SK-N-SH (cell line): ENCODE measurements at regions not wholly inside any gene's neighbourhood (a gene's known extent, or its start where the extent isn't known, plus 50 kb on each side); places are given as distances from the start of the nearest gene placed in this dataset.

Experiments
- CTCF ChIA-PET: fragments of 300-600, 350-600 bp; formaldehyde crosslinking; extraction: SDS; loops from one replicate; lab custom pipeline; 2021; lab: Yijun Ruan, JAX
- POLR2A ChIA-PET: fragments of 350-600 bp; sonication (Branson Sonifier 250); formaldehyde crosslinking; extraction: SDS; loops from one replicate; lab custom pipeline; 2020; ENCODE audit warnings: antibody characterized with exemption, inconsistent platforms; lab: Yijun Ruan, JAX
- DNase-seq: peaks from one replicate; pipeline ENCODE4 v3.0.0; 2012
- H2AFZ ChIP-seq: fragments of 200-600 bp; sonication (generic); 2 replicates; pipeline ENCODE4 v1.8.1; 2016; ENCODE audit warnings: antibody characterized with exemption, mild to moderate bottlenecking, low read depth
- H3F3A ChIP-seq: fragments of 200-600 bp; sonication (generic); replicated peaks from 2 replicates; pipeline ENCODE3; 2016; ENCODE audit warnings: antibody characterized with exemption, mild to moderate bottlenecking; ENCODE audit not compliant: insufficient read depth
- H3K27ac ChIP-seq, 2 experiments: fragments of 200-500 bp in 1 of 2; fragments of 200-600 bp in 1 of 2; sonication (Bioruptor generic) in 1 of 2; sonication (generic), shearing (Covaris generic) in 1 of 2; 2 replicates each; pipeline versions ENCODE4 v1.5.1 to v1.6.1; 2014 to 2016; ENCODE audit warnings: low read depth in 2 of 2, inconsistent platforms in 1 of 2, low read length in 1 of 2, mild to moderate bottlenecking in 1 of 2, mixed read lengths in 1 of 2
- H3K27me3 ChIP-seq: fragments of 200-600 bp; sonication (generic), shearing (Covaris generic); 2 replicates; pipeline ENCODE4 v1.6.1; 2016; ENCODE audit warnings: mixed run types; ENCODE audit not compliant: insufficient read depth
- H3K36me3 ChIP-seq, 2 experiments: fragments of 200-500 bp in 1 of 2; fragments of 200-600 bp in 1 of 2; sonication (Bioruptor generic) in 1 of 2; sonication (generic) in 1 of 2; replicated peaks in 1 of 2; 2 replicates each; pipeline versions ENCODE3 to v1.5.1; 2014 to 2016; ENCODE audit warnings: low read length in 1 of 2, mild to moderate bottlenecking in 1 of 2; ENCODE audit not compliant: insufficient read depth in 2 of 2, control insufficient read depth in 1 of 2
- H3K4me1 ChIP-seq, 2 experiments: fragments of 200-500 bp in 1 of 2; fragments of 200-600 bp in 1 of 2; sonication (Bioruptor generic) in 1 of 2; sonication (generic), shearing (Covaris generic) in 1 of 2; 2 replicates each; pipeline versions ENCODE4 v1.5.1 to v1.6.1; 2014 to 2016; ENCODE audit warnings: low read depth in 1 of 2, low read length in 1 of 2, mixed run types in 1 of 2; ENCODE audit not compliant: insufficient read depth in 2 of 2, control insufficient read depth in 1 of 2
- H3K4me2 ChIP-seq: fragments of 200-600 bp; sonication (generic), shearing (Covaris generic); 2 replicates; pipeline ENCODE4 v1.6.1; 2017; ENCODE audit warnings: mixed run types
- H3K4me3 ChIP-seq, 2 experiments: fragments of 200-500 bp in 1 of 2; fragments of 200-600 bp in 1 of 2; sonication (Bioruptor generic) in 1 of 2; sonication (generic), shearing (Covaris generic) in 1 of 2; 2 replicates each; pipeline versions ENCODE4 v1.5.1 to v1.8.1; 2014 to 2016; ENCODE audit warnings: low read depth in 2 of 2, inconsistent platforms in 1 of 2, low read length in 1 of 2, mild to moderate bottlenecking in 1 of 2, mixed read lengths in 1 of 2, moderate library complexity in 1 of 2
- H3K79me2 ChIP-seq: fragments of 200-600 bp; sonication (generic); 2 replicates; pipeline ENCODE4 v1.8.1; 2017; ENCODE audit warnings: mild to moderate bottlenecking; ENCODE audit not compliant: insufficient read depth
- H3K9ac ChIP-seq: fragments of 200-600 bp; sonication (generic); 2 replicates; pipeline ENCODE4 v1.6.1; 2017; ENCODE audit warnings: mixed run types
- H3K9me2 ChIP-seq: fragments of 200-600 bp; sonication (generic); 2 replicates; pipeline ENCODE4 v1.6.1; 2017; ENCODE audit warnings: mixed run types
- H3K9me3 ChIP-seq: fragments of 200-600 bp; sonication (generic); 2 replicates; pipeline ENCODE4 v1.6.1; 2017; ENCODE audit warnings: mixed run types, mild to moderate bottlenecking, moderate library complexity
- H4K20me1 ChIP-seq: fragments of 200-600 bp; sonication (generic); 2 replicates; pipeline ENCODE4 v1.6.1; 2017; ENCODE audit warnings: mild to moderate bottlenecking, mixed run types; ENCODE audit not compliant: insufficient read depth
- CHD2 ChIP-seq: fragments of 150-350 bp; IDR thresholded peaks from 2 replicates; pipeline ENCODE4 v1.6.1; 2018; ENCODE audit warnings: low read length; ENCODE audit not compliant: partially characterized antibody
- FOXM1 ChIP-seq: IDR thresholded peaks from 2 replicates; pipeline ENCODE4 v1.4.0; 2012; ENCODE audit warnings: low read depth, mild to moderate bottlenecking
- IRF3 ChIP-seq: fragments of 150-350 bp; IDR thresholded peaks from 2 replicates; pipeline ENCODE4 v1.6.1; 2016; ENCODE audit warnings: mild to moderate bottlenecking, low read depth, low read length
- JUND ChIP-seq: IDR thresholded peaks from 2 replicates; pipeline ENCODE4 v1.4.0; 2012
- MAX ChIP-seq: IDR thresholded peaks from 2 replicates; pipeline ENCODE4 v1.4.0; 2012; ENCODE audit warnings: low read depth
- POLR2AphosphoS5 ChIP-seq: IDR thresholded peaks from 2 replicates; pipeline ENCODE4 v1.6.1; 2012; ENCODE audit warnings: low read depth, low read length
- RFX5 ChIP-seq: IDR thresholded peaks from 2 replicates; pipeline ENCODE4 v1.6.1; 2012; ENCODE audit warnings: mild to moderate bottlenecking, improper control_type of control experiment, low read length
- RXRA ChIP-seq: IDR thresholded peaks from 2 replicates; pipeline ENCODE4 v1.4.0; 2012; ENCODE audit warnings: low read depth, mild to moderate bottlenecking, borderline replicate concordance
- SMC3 ChIP-seq: IDR thresholded peaks from 2 replicates; pipeline ENCODE4 v1.6.1; 2012; ENCODE audit warnings: low read depth, low read length, improper control_type of control experiment
- TAF1 ChIP-seq: IDR thresholded peaks from 2 replicates; pipeline ENCODE4 v1.6.1; 2012; ENCODE audit warnings: low read depth, mild to moderate bottlenecking, low read length, moderate library complexity, borderline replicate concordance
- YY1 ChIP-seq: IDR thresholded peaks from 2 replicates; pipeline ENCODE4 v1.4.0; 2012; ENCODE audit warnings: low read depth, mild to moderate bottlenecking
- WGBS: methylation state at CpG from one replicate; pipeline ENCODE4 v1.1.6; 2017; ENCODE audit warnings: low lambda C conversion rate; 5-methylcytosine and 5-hydroxymethylcytosine counted together
- TF ChIP-seq, protein P1 (sequence below): IDR thresholded peaks from 2 replicates; pipeline ENCODE4 v1.6.1; 2012; ENCODE audit warnings: mild to moderate bottlenecking, low read depth, low read length, moderate library complexity

DNA sequence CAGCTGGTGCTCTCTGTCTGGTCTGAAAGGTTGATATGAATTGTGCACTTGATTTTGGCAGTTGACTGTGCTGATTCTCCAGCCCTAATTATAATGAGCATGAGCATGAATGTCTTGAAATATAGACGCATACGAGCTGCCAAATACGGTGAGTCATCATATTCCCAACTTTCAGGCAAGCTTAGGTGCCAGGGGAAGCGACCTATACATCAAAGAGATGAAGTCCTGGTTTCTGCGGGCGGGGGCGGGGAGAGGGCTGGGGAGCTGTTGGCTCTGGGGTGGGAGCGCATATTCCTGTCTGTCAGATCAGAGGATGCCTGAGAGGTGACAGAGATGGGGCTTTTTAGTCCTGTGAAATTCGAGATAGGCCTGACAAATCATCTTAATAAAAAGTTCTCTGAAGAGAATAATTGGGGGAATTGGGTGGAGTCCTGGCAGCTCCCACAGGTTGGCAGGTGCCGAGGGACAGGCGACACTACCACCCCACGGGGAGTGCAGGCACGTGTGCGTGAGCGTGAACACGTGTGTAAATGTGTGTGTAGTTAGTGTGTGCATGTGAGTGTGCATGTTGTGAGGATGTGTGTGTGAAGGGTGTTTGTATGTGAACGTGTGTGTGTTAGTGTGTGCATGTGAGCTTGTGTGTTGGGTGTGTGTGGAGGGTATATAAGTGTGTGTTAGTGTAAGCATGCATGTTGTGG is 865.3 kb downstream of the TBC1D22A start:
- TF ChIP-seq RXRA (no peak), MAX (no peak), POLR2AphosphoS5 (no peak), YY1 (no peak), CHD2 (no peak), FOXM1 (no peak), IRF3 (no peak), RFX5 (no peak), TAF1 (no peak), JUND (no peak), SMC3 (no peak)
- TF ChIP-seq, protein P1, sequence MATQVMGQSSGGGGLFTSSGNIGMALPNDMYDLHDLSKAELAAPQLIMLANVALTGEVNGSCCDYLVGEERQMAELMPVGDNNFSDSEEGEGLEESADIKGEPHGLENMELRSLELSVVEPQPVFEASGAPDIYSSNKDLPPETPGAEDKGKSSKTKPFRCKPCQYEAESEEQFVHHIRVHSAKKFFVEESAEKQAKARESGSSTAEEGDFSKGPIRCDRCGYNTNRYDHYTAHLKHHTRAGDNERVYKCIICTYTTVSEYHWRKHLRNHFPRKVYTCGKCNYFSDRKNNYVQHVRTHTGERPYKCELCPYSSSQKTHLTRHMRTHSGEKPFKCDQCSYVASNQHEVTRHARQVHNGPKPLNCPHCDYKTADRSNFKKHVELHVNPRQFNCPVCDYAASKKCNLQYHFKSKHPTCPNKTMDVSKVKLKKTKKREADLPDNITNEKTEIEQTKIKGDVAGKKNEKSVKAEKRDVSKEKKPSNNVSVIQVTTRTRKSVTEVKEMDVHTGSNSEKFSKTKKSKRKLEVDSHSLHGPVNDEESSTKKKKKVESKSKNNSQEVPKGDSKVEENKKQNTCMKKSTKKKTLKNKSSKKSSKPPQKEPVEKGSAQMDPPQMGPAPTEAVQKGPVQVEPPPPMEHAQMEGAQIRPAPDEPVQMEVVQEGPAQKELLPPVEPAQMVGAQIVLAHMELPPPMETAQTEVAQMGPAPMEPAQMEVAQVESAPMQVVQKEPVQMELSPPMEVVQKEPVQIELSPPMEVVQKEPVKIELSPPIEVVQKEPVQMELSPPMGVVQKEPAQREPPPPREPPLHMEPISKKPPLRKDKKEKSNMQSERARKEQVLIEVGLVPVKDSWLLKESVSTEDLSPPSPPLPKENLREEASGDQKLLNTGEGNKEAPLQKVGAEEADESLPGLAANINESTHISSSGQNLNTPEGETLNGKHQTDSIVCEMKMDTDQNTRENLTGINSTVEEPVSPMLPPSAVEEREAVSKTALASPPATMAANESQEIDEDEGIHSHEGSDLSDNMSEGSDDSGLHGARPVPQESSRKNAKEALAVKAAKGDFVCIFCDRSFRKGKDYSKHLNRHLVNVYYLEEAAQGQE, result no peak
- TF ChIP-seq, all 33 proteins: peak for 0
- no peak overlapping the region for H3K9ac ChIP-seq
- H3K9me2 ChIP-seq, result no peaks in the 10 kb centered on the region
- no peaks in the 10 kb centered on the region for H3K9me3 ChIP-seq
- no peaks in the 10 kb centered on the region; a peak in 1 of 4 replicates for H3K4me1 ChIP-seq
- no peaks in the 10 kb centered on the region for H3K79me2 ChIP-seq
- H3F3A ChIP-seq, result no peaks in the 10 kb centered on the region
- ChIA-PET POLR2A (no interaction called here), CTCF (interaction anchor here (0.6 kb wide), 1 partner anchor 864 kb away, joined by 3 read pairs; no protein-coding TSS in a partner anchor)
- H3K4me2 ChIP-seq, result no peak overlapping the region
- WGBS, result 41% methylated on average over 17 of the region's 17 CpGs
- no peaks in the 10 kb centered on the region for H3K27me3 ChIP-seq
- no peaks in the 10 kb centered on the region for H3K36me3 ChIP-seq
- no peak for DNase-seq
- no peak overlapping the region for H3K27ac ChIP-seq
- no peak overlapping the region for H3K4me3 ChIP-seq
- H4K20me1 ChIP-seq, result no peaks in the 10 kb centered on the region
- H2AFZ ChIP-seq, result no peak overlapping the region
